SH-SY5Y (cell line): ENCODE measurements at regions not wholly inside any gene's neighbourhood (a gene's known extent, or its start where the extent isn't known, plus 50 kb on each side); places are given as distances from the start of the nearest gene placed in this dataset.

Experiments
- GATA2 ChIP-seq: IDR thresholded peaks from 2 replicates; pipeline ENCODE4 v1.6.1; 2011; ENCODE audit warnings: mild to moderate bottlenecking, low read depth, low read length
- GATA3 ChIP-seq: IDR thresholded peaks from 2 replicates; pipeline ENCODE4 v1.6.1; 2011; ENCODE audit warnings: low read depth, mild to moderate bottlenecking, low read length, moderate library complexity

GRCh38 chr3:137906985-137907649, 102.8 kb upstream of the CLDN18 start:
- no peak for TF ChIP-seq GATA2
- TF ChIP-seq GATA3 = no peak
